C4-2B (cell line): ENCODE measurements at regions not wholly inside any gene's neighbourhood (a gene's known extent, or its start where the extent isn't known, plus 50 kb on each side); places are given as distances from the start of the nearest gene placed in this dataset.

Experiments used
- CTCF ChIP-seq: fragments of 450-650 bp; conservative IDR thresholded peaks from 2 replicates; pipeline ENCODE4 v1.5.1; 2017; ENCODE audit warnings: mild to moderate bottlenecking
- ZFX ChIP-seq: fragments of 450-650 bp; IDR thresholded peaks from 2 replicates; pipeline ENCODE4 v1.6.1; 2017

- TF ChIP-seq CTCF (no peak), ZFX (no peak)
These were observed 1477.2 kb downstream of the TBC1D22A start for GRCh38 chr22:48239461-48240147.
